Loucy (cell line): ENCODE measurements at regions not wholly inside any gene's neighbourhood (a gene's known extent, or its start where the extent isn't known, plus 50 kb on each side); places are given as distances from the start of the nearest gene placed in this dataset.
"Not testable (repeated sequence)": the region's sequence is repeated elsewhere in the genome, so short reads cannot be mapped to it uniquely, and the experiment has no call there.

Experiments
- CTCF ChIP-seq: fragments of 200-600 bp; sonication (generic); conservative IDR thresholded peaks from 2 replicates; pipeline ENCODE4 v1.5.1; 2014; ENCODE audit warnings: mild to moderate bottlenecking, antibody characterized with exemption, low read length
- EZH2phosphoT487 ChIP-seq: fragments of 200-600 bp; IDR thresholded peaks from 2 replicates; pipeline ENCODE4 v1.6.1; 2018; ENCODE audit warnings: antibody characterized with exemption, mild to moderate bottlenecking, moderate library complexity, borderline replicate concordance

- TF ChIP-seq CTCF, EZH2phosphoT487: not testable (repeated sequence)
Observed at GRCh38 chr10:90107581-90107980, 406.2 kb downstream of the KIF20B start.
